ENCODE measurements at regions not wholly inside any gene's neighbourhood (a gene's known extent, or its start where the extent isn't known, plus 50 kb on each side); places are given as distances from the start of the nearest gene placed in this dataset.
"Not testable (repeated sequence)": the region's sequence is repeated elsewhere in the genome, so short reads cannot be mapped to it uniquely, and the experiment has no call there.

DNA sequence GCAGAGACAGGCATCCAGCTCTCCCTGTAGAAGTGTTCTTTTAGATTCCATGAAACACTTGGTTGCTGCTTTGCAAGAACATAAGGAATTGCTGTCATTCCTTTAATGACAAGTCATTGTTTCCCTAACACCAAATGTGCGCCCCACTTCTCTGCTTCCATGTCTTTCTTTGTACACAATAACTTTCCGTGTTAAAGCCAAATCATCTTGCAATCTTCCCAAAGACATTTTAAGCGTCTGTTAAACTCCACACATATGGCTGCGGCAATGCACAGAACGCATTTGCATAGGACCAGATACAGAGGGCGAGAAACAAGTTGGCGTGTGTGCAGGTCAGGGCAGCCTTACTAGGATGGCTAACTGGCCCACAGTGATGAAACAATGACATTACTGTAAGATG is 399.3 kb upstream of the PRKCQ start:
- DNase-seq: no peak

DNA sequence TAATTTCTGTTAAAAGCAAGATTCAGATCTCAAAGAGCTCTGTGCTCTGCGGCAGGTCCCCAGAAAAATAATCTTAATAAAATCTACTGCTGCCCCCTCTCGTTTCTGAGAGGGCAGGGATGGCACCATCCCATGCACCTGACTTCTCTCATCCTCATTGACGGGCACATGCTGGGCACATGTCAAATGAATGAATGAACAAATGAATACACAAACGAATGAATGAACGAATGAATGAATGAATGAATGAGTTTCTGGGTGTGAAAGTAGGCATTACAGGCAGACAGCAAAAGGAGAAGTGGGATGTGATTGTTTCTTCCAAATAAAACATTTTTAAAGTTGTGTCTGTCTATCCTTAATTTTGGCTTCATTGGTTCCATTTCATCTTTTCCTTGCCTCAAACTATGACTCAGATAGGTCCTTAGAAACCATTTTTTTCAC is 398.1 kb upstream of the PRKCQ start:
- DNase-seq: no peak

DNA sequence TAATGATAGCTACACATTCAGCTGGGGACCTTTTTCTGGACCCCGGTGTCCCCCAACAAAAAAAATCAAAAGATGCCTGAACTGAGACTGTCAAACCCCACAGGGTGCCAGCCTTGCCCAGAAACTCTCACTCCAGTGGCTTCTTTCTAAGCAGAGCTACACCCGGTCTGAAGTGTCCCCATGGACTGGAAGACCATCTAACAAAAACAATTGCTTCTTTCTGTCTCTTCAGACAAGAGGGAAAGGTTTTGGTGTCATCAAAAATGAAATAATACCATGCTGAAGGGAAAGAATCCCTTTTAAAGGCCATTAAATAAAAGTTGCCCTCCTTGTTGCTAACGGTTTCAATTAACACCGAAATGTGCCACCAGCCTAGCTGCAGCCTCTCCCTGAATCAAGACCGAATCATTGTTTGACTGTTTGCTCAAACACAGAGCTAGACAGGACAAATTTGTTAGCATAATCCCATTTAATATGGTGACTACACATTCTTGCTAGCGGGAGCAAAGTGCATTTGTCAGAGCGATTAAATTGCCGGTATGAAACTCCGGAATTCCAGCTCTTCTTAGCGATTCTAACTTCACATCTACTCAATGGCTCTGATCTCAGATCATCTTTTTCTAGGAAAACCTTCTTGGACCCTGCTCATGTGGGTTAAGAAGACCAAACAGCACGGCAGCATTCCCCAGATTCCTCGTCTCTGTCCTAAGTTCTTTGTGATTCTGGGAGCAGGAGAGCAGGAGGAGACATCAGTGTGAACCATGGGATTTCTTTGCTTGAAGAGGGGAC is 397.5 kb upstream of the PRKCQ start:
- DNase-seq: no peak

DNA sequence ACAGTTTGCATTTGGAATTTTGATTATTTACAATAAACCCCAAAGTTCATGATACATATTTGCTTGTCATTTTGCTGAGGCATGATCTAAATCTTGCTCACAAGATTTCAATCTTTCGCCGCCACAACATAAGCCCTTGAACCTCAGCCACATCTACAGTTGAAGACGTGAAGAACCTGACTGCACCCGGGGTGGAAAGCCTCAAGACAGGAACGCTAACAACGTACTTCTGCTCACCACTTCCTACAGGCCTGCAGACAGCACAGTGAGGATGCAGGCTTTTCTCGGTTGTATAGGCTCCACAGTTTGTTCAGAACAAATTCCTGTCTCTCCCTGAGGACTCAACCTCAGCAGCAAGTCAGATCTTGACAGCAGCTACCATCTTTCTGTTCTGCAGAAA is 393.8 kb upstream of the PRKCQ start:
- no peak for DNase-seq

DNA sequence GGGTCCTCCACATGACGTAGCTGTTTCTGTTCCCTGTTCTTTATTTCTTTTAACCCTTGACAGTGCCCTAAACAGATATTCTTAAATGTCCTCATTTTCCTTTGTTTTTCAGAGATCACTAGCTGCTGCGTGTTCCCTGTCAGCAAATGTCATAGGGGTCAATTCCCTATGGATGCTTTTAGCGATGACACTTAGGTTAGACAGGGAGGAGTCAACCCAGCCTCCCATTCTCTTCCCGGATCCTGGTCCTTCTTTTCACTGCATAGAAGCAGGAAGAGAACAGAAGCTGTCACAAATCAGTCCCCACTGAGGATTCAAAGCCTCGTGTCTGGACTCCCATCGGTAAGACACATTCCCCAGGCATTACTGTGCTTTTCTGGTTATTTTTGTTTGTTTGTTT is 392.1 kb upstream of the PRKCQ start:
- DNase-seq: no peak

DNA sequence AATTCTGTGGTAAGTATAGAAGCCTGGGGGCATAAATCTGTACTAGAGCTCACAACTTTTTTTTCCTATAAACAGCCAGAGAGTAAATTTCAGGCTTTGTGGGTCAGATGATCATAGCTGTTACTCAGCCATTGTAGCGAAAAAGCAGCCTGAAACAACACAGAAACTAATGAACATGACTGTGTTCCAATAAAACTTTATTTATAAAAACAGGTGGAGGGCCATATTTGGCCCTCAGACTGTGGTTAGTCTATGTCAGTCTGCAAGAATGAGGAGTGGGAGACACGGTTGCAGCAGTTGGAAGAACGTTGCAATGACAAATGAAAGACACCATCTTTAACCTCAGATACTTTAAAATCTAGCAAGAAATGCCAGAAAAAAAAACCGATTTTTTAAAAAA is 389.6 kb upstream of the PRKCQ start:
- no peak for DNase-seq

DNA sequence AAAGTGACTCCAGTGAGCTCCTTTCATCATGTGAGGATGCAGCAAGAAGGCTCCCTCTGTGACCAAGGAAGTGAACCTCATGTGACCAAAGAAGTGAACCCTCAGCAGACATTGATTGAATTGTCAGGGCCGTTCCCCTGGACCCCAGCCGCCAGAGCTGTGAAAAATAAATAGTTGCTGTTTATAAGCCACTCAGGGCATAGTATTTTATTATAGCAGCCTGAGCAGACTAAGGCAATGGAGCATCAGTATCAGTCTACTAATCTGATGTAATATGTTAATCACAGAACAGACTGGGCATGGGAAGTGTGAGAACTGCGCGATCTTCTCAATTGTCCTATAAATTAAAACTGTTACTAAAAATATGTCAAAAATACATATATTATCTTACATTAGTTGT is 384.5 kb upstream of the PRKCQ start:
- no peak for DNase-seq

DNA sequence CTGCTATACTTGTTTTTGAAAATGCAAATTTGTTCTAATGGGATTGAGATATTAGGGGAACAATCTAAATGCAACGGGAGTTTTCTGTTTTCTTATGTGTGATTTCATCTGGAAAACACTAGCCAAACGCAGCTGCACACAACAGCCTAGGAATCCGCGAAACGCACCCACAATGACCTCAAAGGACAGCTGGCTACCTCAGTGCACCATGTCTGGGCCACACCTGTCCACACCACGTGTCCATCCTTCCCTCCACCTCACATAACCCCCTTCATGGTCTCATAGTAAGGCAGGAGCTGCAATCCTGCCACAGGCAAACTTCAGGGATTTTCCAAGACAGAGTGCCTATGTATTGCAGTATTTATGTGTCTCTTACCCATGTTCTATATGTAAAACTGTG is 382.5 kb upstream of the PRKCQ start:
- DNase-seq: no peak

DNA sequence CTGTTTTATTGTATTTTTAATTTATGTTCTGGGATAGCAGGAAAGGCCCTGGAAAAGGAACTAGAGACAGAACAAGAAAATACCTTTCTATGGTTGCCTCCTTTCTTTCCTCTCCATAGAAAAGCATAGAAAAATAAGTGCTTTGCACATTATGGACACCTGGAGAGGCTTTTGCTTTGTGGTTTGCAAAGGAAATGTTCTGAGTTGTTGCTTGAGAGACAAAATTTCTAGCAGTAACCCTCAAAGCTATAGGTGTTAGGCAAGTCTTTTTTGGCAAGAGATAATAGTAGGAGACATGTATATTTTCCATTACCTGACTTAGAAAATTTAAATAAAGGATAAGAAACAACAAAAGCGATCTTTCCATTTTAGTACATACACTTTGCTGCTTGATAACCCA is 378.6 kb upstream of the PRKCQ start:
- no peak for DNase-seq

DNA sequence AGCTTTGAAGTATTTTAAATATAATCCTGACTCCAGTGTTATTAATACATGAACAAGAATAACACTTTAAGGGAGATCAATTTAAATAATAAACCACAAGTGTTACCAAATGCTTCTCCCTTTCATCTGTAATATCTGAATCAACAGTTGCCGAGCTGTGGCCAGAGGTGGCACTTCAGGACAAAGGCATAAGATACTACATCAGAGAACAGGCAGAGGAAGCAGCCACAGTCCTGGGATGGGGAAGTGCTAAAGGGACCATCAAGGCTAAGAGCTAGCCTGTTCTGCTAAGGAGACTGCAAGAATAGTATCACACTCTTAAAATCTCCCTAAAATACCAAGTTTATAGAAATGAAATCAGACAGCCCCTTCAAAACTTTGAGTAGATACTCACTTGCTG is 378.2 kb upstream of the PRKCQ start:
- DNase-seq: no peak

DNA sequence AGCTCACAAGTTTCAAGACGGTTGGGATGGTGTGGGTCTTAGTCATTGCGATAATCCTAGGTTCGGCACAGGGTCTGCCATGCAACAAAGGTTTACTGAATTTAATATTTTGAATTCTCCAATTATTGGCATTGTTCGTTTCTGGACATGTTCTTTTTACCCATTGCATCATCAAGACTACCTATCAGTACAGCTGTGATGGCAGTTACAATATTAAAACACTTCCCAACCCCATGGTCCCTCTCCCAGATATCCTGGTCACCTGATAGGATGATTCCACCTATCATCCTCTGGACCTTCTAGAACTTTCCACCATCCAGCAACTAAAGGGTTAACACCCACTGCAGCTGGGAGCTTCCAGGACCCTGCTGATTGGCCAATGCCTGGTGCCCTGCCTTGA is 377.8 kb upstream of the PRKCQ start:
- DNase-seq: no peak

DNA sequence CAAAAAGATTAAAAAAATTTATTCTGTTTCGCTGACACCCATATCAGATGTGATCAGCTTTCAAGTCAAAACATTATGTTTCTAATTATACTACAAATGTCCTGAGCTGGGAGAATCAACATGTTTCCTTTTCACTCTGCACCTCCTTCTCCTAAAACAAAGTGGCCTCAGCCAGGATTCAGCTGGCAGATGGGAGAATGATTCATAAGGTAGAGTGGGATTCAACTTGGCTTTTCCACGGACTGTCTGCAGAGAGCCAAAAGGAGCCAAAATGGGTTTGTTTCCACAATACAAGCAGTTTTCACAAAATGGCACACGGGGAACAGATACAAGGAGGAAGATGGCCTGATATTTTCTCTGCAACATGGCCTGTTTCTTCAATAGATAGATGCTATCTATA is 376.5 kb upstream of the PRKCQ start:
- DNase-seq: no peak

DNA sequence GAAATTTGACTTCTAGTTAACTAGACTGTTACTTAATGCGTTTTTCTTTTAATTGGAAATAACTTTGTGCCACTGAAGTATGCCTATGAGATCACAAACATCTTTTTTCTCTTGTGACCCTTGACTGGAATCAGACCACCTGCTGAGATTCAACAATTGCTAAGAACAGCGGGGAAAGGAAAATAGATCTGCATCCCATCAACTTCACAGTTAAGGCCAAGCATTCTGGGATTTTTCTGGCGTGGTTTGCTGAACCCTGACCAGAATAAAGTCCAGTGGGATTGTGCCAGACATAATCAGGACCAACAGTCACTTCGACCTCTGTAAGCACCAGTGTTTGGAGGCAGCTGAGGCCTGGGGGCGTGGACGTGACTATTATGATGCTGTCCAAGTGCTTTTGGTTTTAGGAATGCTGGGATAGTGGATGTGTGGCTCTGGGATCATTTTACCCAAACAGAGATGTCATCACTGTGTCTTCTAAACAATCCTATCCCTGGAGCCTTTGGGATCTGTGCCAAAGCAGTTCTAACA is 373.3 kb upstream of the PRKCQ start:
- no peak for DNase-seq

DNA sequence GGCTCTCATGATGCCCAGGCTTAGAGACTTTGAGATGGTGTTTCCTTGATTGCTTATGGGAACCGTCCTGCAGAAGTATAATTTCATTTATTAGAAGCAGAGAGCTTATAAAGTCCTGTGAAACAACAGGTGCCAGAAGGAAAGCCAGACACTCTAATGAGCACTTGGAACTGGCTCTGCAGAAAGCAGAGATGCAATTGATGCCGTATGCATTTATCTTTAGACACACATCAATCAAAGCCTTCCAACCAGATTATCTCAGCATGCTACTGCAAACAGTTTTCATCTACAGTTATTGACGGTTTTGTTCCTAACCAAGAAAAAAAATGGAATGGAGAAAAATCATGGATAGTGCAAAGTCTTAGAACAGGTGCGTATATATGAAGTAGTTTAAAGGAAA is 371.7 kb upstream of the PRKCQ start:
- DNase-seq: no peak

DNA sequence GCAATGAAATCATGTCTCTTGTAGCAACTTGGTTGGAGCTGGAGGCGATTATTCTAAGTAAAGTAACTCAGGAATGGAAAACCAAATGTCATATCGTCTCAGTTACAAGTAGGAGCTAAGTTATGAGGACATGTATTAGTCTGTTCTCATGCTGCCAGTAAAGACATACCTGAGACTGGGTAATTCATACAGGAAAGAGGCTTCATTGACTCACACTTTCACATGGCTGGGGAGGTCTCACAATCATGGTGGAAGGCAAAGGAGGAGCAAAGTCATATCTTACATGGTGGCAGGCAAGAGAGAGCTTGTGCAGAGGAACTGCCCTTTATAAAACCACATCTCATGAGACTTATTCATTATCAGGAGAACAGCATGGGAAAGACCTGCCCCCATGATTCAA is 370.1 kb upstream of the PRKCQ start:
- DNase-seq: no peak

DNA sequence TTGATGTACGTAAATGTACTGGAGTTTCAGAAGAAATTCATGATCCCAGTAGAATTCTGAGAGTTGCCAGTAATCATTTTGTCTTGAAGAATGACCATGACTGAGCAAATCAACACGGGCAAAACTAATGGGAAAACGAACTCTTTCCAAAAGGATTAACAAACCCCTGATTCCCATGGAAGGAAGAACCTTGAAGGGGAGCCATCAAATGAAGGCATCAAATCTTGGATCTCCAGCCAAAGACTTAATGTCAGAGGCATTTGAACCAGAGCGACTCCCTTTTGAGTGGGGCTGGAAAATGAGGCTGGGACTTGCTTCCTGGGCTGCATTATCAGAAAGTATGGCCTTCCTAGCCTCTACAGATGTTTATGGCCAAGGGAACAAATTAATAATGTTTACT is 364.4 kb upstream of the PRKCQ start:
- DNase-seq: no peak

DNA sequence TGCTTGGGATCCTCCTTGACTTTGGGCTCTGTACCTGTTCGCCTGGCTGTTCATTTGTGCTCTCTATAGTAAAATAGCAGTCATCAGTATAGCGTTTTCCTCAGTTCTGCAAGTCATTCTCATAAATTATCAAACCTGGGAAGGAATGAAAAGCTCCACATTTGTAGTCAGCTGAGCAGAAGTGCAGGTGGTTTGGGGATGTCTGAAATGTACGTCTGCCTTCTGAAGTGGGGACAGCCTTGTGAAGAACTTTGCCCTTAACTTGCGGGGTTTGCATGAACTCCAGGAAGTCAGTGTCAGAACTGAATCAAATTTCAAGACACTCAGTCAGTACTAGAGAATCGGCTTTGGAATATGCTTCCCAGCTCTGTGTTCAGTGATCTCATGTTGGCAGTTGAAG is 358.3 kb upstream of the PRKCQ start:
- no peak for DNase-seq

DNA sequence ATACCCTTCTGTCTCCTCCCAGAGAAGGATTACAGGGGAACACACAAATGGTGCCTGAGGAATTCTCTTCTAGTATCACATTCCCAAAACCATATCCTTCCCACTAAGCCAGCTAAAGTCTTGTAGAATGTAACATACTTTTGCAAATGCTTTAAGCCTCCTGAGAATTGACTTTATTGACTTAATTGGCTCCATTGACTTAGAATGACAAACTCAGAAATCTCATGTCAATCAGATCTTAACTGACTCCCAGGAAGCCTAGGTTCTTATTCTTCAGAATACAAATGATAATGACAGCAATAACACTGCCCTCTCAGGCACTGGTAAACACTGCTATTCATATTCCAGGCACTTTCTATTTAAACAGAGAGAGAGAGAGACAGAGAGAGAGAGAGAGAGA is 356.9 kb upstream of the PRKCQ start:
- no peak for DNase-seq

DNA sequence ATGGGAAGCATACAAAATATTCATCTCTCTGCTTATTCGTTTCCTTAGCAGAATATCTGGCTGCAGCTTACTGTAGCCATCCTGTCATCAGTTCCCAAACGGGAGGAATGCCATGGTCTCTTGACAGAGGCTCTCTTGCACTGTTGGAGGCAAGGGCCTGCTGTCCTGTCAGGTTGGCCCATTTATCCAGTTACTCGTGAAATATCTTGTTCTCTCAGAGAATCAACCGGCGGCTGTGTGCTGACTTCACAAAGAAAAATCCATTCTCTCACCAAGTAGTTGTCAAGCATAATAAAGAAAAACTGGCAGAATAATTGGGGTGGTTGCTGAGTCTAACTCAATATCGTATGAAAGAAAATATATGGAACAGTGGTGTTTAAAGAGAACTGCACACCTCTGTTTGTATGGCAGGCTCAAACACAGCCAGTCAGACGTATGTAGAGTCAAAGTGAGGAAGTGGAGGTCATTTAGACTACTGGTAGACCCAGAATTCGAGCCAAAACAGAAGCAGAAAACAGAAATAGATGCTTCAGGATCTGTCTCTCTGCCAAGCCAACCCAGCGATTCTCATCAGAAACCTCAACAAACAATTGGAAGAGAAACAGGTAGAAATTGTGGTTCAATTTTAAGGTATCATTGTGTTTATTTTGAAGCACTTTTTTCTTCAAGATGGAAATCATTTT is 349.2 kb upstream of the PRKCQ start:
- DNase-seq: no peak

DNA sequence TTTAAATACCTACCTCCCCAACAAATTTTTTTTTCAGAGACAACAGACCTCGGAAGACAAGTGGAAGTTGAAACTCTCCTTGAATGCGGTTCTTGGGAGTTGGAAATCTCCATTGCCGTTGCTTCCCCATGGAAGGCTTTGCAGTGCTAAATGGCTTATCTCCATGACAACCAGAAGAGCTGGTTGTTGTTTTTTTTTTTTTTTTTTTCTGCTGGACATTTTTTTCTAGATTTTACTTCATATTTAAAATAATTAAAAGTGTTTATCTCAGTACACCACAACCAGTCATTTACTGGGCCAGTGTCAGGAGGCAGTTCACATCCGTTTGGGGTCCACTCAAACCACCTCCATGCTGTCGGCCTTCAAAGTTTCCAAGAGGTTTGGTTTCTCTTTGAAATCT is 348.5 kb upstream of the PRKCQ start:
- no peak for DNase-seq

DNA sequence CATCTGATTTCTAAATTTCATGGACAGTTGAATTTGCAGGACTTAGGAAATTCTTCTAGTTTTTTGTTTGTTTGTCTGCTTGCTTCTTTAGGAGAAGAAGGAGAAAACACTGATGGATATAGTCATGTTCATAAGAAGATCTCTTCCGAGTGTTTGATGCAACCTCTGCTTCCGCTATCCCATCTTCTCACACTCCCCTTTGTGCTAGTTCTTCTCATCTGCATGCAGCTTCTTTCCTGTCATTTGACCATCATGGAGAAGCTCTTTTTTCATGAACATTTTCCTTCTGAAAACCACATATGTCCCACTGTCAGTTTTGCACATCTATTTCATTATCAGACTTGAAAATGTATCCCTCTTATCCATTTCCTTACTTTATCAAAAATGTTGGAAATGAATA is 346.9 kb upstream of the PRKCQ start:
- DNase-seq: no peak

DNA sequence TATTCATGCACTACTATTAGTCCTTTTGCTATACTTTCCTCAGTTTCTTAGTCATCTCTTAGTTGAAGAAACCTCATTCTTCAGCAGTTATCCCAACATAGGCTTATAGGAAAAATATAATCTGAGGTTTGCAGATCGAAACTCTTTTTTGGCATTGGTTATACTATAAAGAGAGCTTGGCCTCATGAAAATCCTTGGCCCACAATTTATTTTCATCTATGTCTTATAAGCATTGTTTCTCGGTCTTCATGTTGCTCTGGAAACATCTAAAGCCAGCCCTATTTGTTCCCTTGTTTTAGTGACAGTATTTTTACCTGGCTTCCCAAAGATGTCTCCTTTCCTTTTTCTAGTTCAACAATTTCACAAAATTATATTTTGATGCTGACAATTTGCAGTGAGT is 345.1 kb upstream of the PRKCQ start:
- no peak for DNase-seq

DNA sequence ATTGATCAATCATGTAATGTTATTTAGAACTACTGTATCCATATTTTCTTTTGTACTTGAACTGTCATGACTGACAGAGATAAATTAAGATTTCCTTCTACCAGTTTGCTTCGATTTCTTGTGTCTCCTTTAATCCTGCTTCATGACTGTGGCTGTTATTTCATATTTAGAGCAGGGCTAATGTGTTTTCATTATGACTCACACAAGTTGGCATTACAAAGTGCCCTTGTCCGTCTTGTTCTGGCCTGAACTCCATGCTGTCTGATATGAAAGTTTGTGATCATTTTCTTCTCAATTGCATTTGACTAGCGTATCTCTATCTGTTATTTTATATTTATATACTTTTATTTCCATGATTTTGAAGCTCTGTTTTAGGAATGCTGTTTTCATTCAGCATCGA is 344.1 kb upstream of the PRKCQ start:
- DNase-seq: peak; percentile 45

DNA sequence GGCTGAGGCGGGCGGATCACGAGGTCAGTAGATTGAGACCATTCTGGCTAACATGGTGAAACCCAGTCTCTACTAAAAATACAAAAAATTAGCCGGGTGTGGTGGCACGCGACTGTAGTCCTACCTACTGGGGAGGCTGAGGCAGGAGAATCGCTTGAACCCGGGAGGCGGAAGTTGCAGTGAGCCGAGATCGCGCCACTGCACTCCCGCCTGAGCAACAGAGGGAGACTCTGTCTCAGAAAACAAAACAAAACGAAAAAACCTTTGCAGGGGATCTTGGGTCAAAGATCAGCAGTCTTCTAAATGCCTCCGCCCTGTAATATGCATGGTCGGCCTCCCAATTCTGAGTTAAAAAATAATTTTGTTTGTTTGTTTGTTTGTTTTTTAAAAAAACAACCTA is 340.9 kb upstream of the PRKCQ start:
- not testable (repeated sequence) for DNase-seq
